NCI-H82 treated with DMSO at 0.1 percent for 48 hours (cell line): ENCODE measurements at regions not wholly inside any gene's neighbourhood (a gene's known extent, or its start where the extent isn't known, plus 50 kb on each side); places are given as distances from the start of the nearest gene placed in this dataset.
"Not testable (repeated sequence)": the region's sequence is repeated elsewhere in the genome, so short reads cannot be mapped to it uniquely, and the experiment has no call there.

Experiments
- DNase-seq: peaks from one replicate; lab custom pipeline; 2025; ENCODE audit not compliant: unreplicated experiment; lab: John Stamatoyannopoulos, UW

- no peak for DNase-seq
Measured at GRCh38 chr7:85685901-85686300, 499.0 kb upstream of the SEMA3D start.

GRCh38 chr7:85682833-85683620, 496.2 kb upstream of the SEMA3D start:
- DNase-seq, result no peak

- DNase-seq, result no peak
Measured at GRCh38 chr7:85681241-85681640, 494.4 kb upstream of the SEMA3D start.

GRCh38 chr7:85675093-85675492, 488.2 kb upstream of the SEMA3D start:
- DNase-seq, result not testable (repeated sequence)

- no peak for DNase-seq
Measured at GRCh38 chr7:85673876-85674275, 487.0 kb upstream of the SEMA3D start.

GRCh38 chr7:85669225-85669624, 482.4 kb upstream of the SEMA3D start:
- DNase-seq, result no peak

- DNase-seq, result no peak
Measured at GRCh38 chr7:85664341-85664740, 477.5 kb upstream of the SEMA3D start.

GRCh38 chr7:85659364-85659763, 472.5 kb upstream of the SEMA3D start:
- DNase-seq, result no peak

- no peak for DNase-seq
Measured at GRCh38 chr7:85655252-85655651, 468.4 kb upstream of the SEMA3D start.

- DNase-seq, result no peak
Measured at GRCh38 chr7:85644272-85644671, 457.4 kb upstream of the SEMA3D start.

GRCh38 chr7:85641331-85641730, 454.5 kb upstream of the SEMA3D start:
- DNase-seq, result no peak

- no peak for DNase-seq
Measured at GRCh38 chr7:85638394-85638793, 451.5 kb upstream of the SEMA3D start.

GRCh38 chr7:85634951-85635350, 448.1 kb upstream of the SEMA3D start:
- no peak for DNase-seq

GRCh38 chr7:85630904-85631600, 444.2 kb upstream of the SEMA3D start:
- no peak for DNase-seq

GRCh38 chr7:85627791-85628586, 441.1 kb upstream of the SEMA3D start:
- no peak for DNase-seq

GRCh38 chr7:85622059-85622458, 435.2 kb upstream of the SEMA3D start:
- DNase-seq, result no peak

GRCh38 chr7:85620936-85621685, 434.3 kb upstream of the SEMA3D start:
- no peak for DNase-seq

GRCh38 chr7:85619236-85619635, 432.4 kb upstream of the SEMA3D start:
- no peak for DNase-seq

- DNase-seq, result no peak
Measured at GRCh38 chr7:85614684-85615083, 427.8 kb upstream of the SEMA3D start.

- no peak for DNase-seq
Measured at GRCh38 chr7:85612514-85612913, 425.7 kb upstream of the SEMA3D start.

- DNase-seq, result no peak
Measured at GRCh38 chr7:85608804-85609203, 421.9 kb upstream of the SEMA3D start.
